ENCODE measurements at regions not wholly inside any gene's neighbourhood (a gene's known extent, or its start where the extent isn't known, plus 50 kb on each side); places are given as distances from the start of the nearest gene placed in this dataset.

GRCh38 chr7:155974186-155974897 is 162.1 kb upstream of the SHH start:
- TF ChIP-seq CTCF (IDR thresholded peaks at IDR 0.05) (no peak), POLR2A (IDR thresholded peaks at IDR 0.05) (no peak), EP300 (IDR thresholded peaks at IDR 0.05) (no peak)

Data from upper lobe of left lung (tissue), 4 donors.